GM12891 (cell line): ENCODE measurements at regions not wholly inside any gene's neighbourhood (a gene's known extent, or its start where the extent isn't known, plus 50 kb on each side); places are given as distances from the start of the nearest gene placed in this dataset.

Experiments used
- POLR2A ChIP-seq: IDR thresholded peaks from 2 replicates; pipeline ENCODE4 v1.6.1; 2011; ENCODE audit warnings: low read depth, low read length, control low read depth
- POLR2AphosphoS5 ChIP-seq: IDR thresholded peaks from 2 replicates; pipeline ENCODE4 v1.6.1; 2011; ENCODE audit warnings: low read depth, low read length, control low read depth

DNA sequence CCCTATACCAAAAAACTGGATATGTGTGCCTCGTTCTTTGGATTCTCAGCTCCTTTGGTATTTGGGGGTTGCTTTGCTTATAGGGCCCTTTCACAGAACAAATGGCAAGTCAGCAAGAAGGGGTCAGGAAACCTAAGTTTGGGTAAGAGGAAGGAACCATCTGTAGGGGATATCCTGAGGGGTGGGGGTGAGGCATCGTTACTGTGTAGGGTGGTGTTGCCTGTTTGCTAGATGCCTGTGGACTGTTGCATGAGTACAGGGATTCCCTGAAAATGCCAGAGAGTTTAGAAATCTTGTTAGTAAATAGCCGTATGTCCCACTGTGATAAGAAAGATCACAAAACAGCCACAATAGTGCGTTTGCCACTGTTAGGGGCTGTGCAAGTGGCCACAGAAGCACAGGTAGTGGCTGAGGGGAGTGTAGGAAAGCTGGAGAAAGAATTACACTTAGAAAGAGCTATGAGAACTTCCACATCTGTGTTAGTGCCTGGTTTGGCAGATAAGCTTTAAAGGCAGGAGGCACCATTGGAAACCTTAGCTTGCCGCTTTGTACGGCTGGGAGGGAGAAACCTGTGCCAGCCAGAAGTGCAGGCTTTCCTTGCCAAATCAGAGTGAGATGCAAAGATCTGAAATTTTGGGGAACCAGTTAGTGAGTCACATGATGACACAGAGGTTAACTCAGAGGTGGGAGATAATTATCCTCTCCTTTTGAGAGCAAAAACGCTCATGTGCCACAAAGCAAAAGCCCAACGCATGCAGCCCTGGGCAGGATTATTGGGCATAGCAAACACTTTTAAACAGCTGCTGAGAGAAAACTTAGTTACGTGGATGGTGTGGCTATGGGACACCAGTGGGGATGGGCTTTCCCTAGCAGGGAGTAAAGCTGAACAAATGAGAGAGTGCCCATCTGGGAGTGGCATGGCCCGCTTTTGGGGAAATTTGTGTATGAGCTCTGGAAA lies 343.7 kb downstream of the ARAP2 start:
- TF ChIP-seq POLR2A, result no peak
- TF ChIP-seq POLR2AphosphoS5, result no peak
